ENCODE measurements at regions not wholly inside any gene's neighbourhood (a gene's known extent, or its start where the extent isn't known, plus 50 kb on each side); places are given as distances from the start of the nearest gene placed in this dataset.

- Mint-ChIP-seq H3K36me3 (ENCODE audit: low read depth) (no peaks in the 10 kb centered on the region), H3K27ac (peak overlapping the region in 1 of 3 experiments; percentile 45), H3K4me3 (no peak overlapping the region), H3K27me3 (ENCODE audit: low read depth) (no peaks in the 10 kb centered on the region), H3K9me3 (peaks cover 4% of the 10 kb centered on the region), H3K4me1 (peaks cover 21% of the 10 kb centered on the region)
- no peak for TF ChIP-seq CTCF (IDR thresholded peaks at IDR 0.05; ENCODE audit: unreplicated experiment in 3 of 3)
Observed at GRCh38 chr3:94433811-94434210, 370.9 kb downstream of the NSUN3 start.

GRCh38 chr3:94440767-94441493 lies 378.1 kb downstream of the NSUN3 start:
- H3K27ac Mint-ChIP-seq, result peak overlapping the region in 1 of 3 experiments; percentile 25
- TF ChIP-seq CTCF (IDR thresholded peaks at IDR 0.05; ENCODE audit: unreplicated experiment in 3 of 3), result no peak
- H3K4me3 Mint-ChIP-seq, result no peak overlapping the region
- peaks cover 4% of the 10 kb centered on the region for H3K9me3 Mint-ChIP-seq
- no peaks in the 10 kb centered on the region for H3K36me3 Mint-ChIP-seq (ENCODE audit: low read depth)
- H3K4me1 Mint-ChIP-seq, result peaks cover 6% of the 10 kb centered on the region
- no peaks in the 10 kb centered on the region for H3K27me3 Mint-ChIP-seq (ENCODE audit: low read depth)

- H3K4me3 Mint-ChIP-seq, result no peak overlapping the region
- no peaks in the 10 kb centered on the region for H3K27me3 Mint-ChIP-seq (ENCODE audit: low read depth)
- H3K9me3 Mint-ChIP-seq, result peaks cover 4% of the 10 kb centered on the region
- no peaks in the 10 kb centered on the region for H3K36me3 Mint-ChIP-seq (ENCODE audit: low read depth)
- TF ChIP-seq CTCF (IDR thresholded peaks at IDR 0.05; ENCODE audit: unreplicated experiment in 3 of 3), result no peak
- H3K4me1 Mint-ChIP-seq, result peaks cover 6% of the 10 kb centered on the region
- H3K27ac Mint-ChIP-seq, result no peak overlapping the region
Observed at GRCh38 chr3:94441494-94441847, 378.6 kb downstream of the NSUN3 start.

GRCh38 chr3:94453864-94454263 lies 391.0 kb downstream of the NSUN3 start:
- TF ChIP-seq CTCF (IDR thresholded peaks at IDR 0.05; ENCODE audit: unreplicated experiment in 3 of 3), result no peak
- H3K9me3 Mint-ChIP-seq, result no peaks in the 10 kb centered on the region
- no peak overlapping the region for H3K4me3 Mint-ChIP-seq

GRCh38 chr3:94459167-94459566 lies 396.3 kb downstream of the NSUN3 start:
- H3K27ac Mint-ChIP-seq, result no peak overlapping the region
- no peaks in the 10 kb centered on the region for H3K9me3 Mint-ChIP-seq
- no peaks in the 10 kb centered on the region for H3K27me3 Mint-ChIP-seq (ENCODE audit: low read depth)
- no peaks in the 10 kb centered on the region for H3K36me3 Mint-ChIP-seq (ENCODE audit: low read depth)
- H3K4me1 Mint-ChIP-seq, result peaks cover 8% of the 10 kb centered on the region
- TF ChIP-seq CTCF (IDR thresholded peaks at IDR 0.05; ENCODE audit: unreplicated experiment in 3 of 3), result no peak
- no peak overlapping the region for H3K4me3 Mint-ChIP-seq

More at GRCh38 chr3:94453864-94454263, 391.0 kb downstream of the NSUN3 start:
- Mint-ChIP-seq H3K27me3 (ENCODE audit: low read depth) (no peaks in the 10 kb centered on the region), H3K4me1 (peaks cover 15% of the 10 kb centered on the region), H3K27ac (no peak overlapping the region), H3K36me3 (ENCODE audit: low read depth) (no peaks in the 10 kb centered on the region)

GRCh38 chr3:94460931-94461330 lies 398.1 kb downstream of the NSUN3 start:
- TF ChIP-seq CTCF (IDR thresholded peaks at IDR 0.05; ENCODE audit: unreplicated experiment in 3 of 3), result no peak
- Mint-ChIP-seq H3K27ac (no peak overlapping the region), H3K9me3 (no peaks in the 10 kb centered on the region), H3K4me1 (peaks cover 6% of the 10 kb centered on the region), H3K4me3 (no peak overlapping the region), H3K36me3 (ENCODE audit: low read depth) (no peaks in the 10 kb centered on the region), H3K27me3 (ENCODE audit: low read depth) (no peaks in the 10 kb centered on the region)
